ENCODE measurements at regions not wholly inside any gene's neighbourhood (a gene's known extent, or its start where the extent isn't known, plus 50 kb on each side); places are given as distances from the start of the nearest gene placed in this dataset.

- Histone ChIP-seq H3K4me3 (ENCODE audit: severe bottlenecking) (no peak overlapping the region), H3K36me3 (ENCODE audit: low read depth) (no peaks in the 10 kb centered on the region), H3K27ac (ENCODE audit: poor library complexity, severe bottlenecking) (no peak overlapping the region), H3K9me3 (ENCODE audit: severe bottlenecking) (no peaks in the 10 kb centered on the region), H3K27me3 (ENCODE audit: insufficient read depth, poor library complexity, severe bottlenecking) (no peaks in the 10 kb centered on the region), H3K4me1 (ENCODE audit: insufficient read depth, poor library complexity, severe bottlenecking) (no peaks in the 10 kb centered on the region)
- DNase-seq (ENCODE audit: low spot score): no peak
- no peak for TF ChIP-seq CTCF (IDR thresholded peaks at IDR 0.05; ENCODE audit: poor library complexity, severe bottlenecking)
- peak; percentile 51; the same call in 2 of the 3 replicates for ATAC-seq (ENCODE audit: low read depth)
Measured at GRCh38 chr6:147675281-147675680, 166.8 kb downstream of the SAMD5 start.

- ATAC-seq (ENCODE audit: low read depth): no peak
- H3K4me3 ChIP-seq (ENCODE audit: severe bottlenecking): no peak overlapping the region
Measured at GRCh38 chr6:147676495-147677199, 168.2 kb downstream of the SAMD5 start.

GRCh38 chr6:147677647-147678046, 169.2 kb downstream of the SAMD5 start:
- Histone ChIP-seq H3K9me3 (ENCODE audit: severe bottlenecking) (no peaks in the 10 kb centered on the region), H3K4me1 (ENCODE audit: insufficient read depth, poor library complexity, severe bottlenecking) (no peaks in the 10 kb centered on the region), H3K27me3 (ENCODE audit: insufficient read depth, poor library complexity, severe bottlenecking) (no peaks in the 10 kb centered on the region), H3K36me3 (ENCODE audit: low read depth) (no peaks in the 10 kb centered on the region), H3K27ac (ENCODE audit: poor library complexity, severe bottlenecking) (no peak overlapping the region), H3K4me3 (ENCODE audit: severe bottlenecking) (no peak overlapping the region)
- DNase-seq (ENCODE audit: low spot score): no peak
- no peak for ATAC-seq (ENCODE audit: low read depth)
- TF ChIP-seq CTCF (IDR thresholded peaks at IDR 0.05; ENCODE audit: poor library complexity, severe bottlenecking): no peak

More at GRCh38 chr6:147676495-147677199, 168.2 kb downstream of the SAMD5 start:
- no peaks in the 10 kb centered on the region for H3K4me1 ChIP-seq (ENCODE audit: insufficient read depth, poor library complexity, severe bottlenecking)
- no peak overlapping the region for H3K27ac ChIP-seq (ENCODE audit: poor library complexity, severe bottlenecking)
- H3K27me3 ChIP-seq (ENCODE audit: insufficient read depth, poor library complexity, severe bottlenecking): no peaks in the 10 kb centered on the region
- no peak for DNase-seq (ENCODE audit: low spot score)
- H3K36me3 ChIP-seq (ENCODE audit: low read depth): no peaks in the 10 kb centered on the region
- TF ChIP-seq CTCF (IDR thresholded peaks at IDR 0.05; ENCODE audit: poor library complexity, severe bottlenecking): no peak
- H3K9me3 ChIP-seq (ENCODE audit: severe bottlenecking): no peaks in the 10 kb centered on the region

GRCh38 chr6:147678253-147678652, 169.8 kb downstream of the SAMD5 start:
- H3K9me3 ChIP-seq (ENCODE audit: severe bottlenecking): no peaks in the 10 kb centered on the region
- H3K4me3 ChIP-seq (ENCODE audit: severe bottlenecking): no peak overlapping the region
- H3K27me3 ChIP-seq (ENCODE audit: insufficient read depth, poor library complexity, severe bottlenecking): no peaks in the 10 kb centered on the region
- H3K4me1 ChIP-seq (ENCODE audit: insufficient read depth, poor library complexity, severe bottlenecking): no peaks in the 10 kb centered on the region
- no peaks in the 10 kb centered on the region for H3K36me3 ChIP-seq (ENCODE audit: low read depth)
- DNase-seq (ENCODE audit: low spot score) (no peak), ATAC-seq (ENCODE audit: low read depth) (no peak)
- TF ChIP-seq CTCF (IDR thresholded peaks at IDR 0.05; ENCODE audit: poor library complexity, severe bottlenecking): no peak
- no peak overlapping the region for H3K27ac ChIP-seq (ENCODE audit: poor library complexity, severe bottlenecking)

GRCh38 chr6:147684906-147685305, 176.4 kb downstream of the SAMD5 start:
- H3K27ac ChIP-seq (ENCODE audit: poor library complexity, severe bottlenecking): no peak overlapping the region
- ATAC-seq (ENCODE audit: low read depth) (no peak), DNase-seq (ENCODE audit: low spot score) (no peak)
- no peaks in the 10 kb centered on the region for H3K9me3 ChIP-seq (ENCODE audit: severe bottlenecking)
- no peaks in the 10 kb centered on the region for H3K36me3 ChIP-seq (ENCODE audit: low read depth)
- H3K4me1 ChIP-seq (ENCODE audit: insufficient read depth, poor library complexity, severe bottlenecking): no peaks in the 10 kb centered on the region
- TF ChIP-seq CTCF (IDR thresholded peaks at IDR 0.05; ENCODE audit: poor library complexity, severe bottlenecking): no peak
- H3K27me3 ChIP-seq (ENCODE audit: insufficient read depth, poor library complexity, severe bottlenecking): no peaks in the 10 kb centered on the region
- H3K4me3 ChIP-seq (ENCODE audit: severe bottlenecking): no peak overlapping the region

Data from RWPE2 (cell line).